Endothelial cell of umbilical vein (primary cell): ENCODE measurements at regions not wholly inside any gene's neighbourhood (a gene's known extent, or its start where the extent isn't known, plus 50 kb on each side); places are given as distances from the start of the nearest gene placed in this dataset.

Experiments
- EZH2 ChIP-seq: IDR thresholded peaks from 2 replicates; pipeline ENCODE4 v1.6.1; 2012; ENCODE audit warnings: borderline replicate concordance, low read depth, mild to moderate bottlenecking, moderate library complexity, low read length, inconsistent platforms; ENCODE audit not compliant: severe bottlenecking
- FOS ChIP-seq: IDR thresholded peaks from 2 replicates; pipeline ENCODE4 v1.6.1; 2011; ENCODE audit warnings: mild to moderate bottlenecking, low read length, moderate library complexity, borderline replicate concordance; ENCODE audit not compliant: insufficient read depth
- GATA2 ChIP-seq: IDR thresholded peaks from 2 replicates; pipeline ENCODE4 v1.7.0; 2011; ENCODE audit warnings: low read depth, mild to moderate bottlenecking, moderate library complexity, mixed read lengths, low read length; ENCODE audit not compliant: insufficient read length, insufficient read depth
- JUN ChIP-seq: IDR thresholded peaks from 2 replicates; pipeline ENCODE4 v1.6.1; 2011; ENCODE audit warnings: borderline replicate concordance, low read depth; ENCODE audit not compliant: insufficient read length, insufficient read depth
- POLR2A ChIP-seq: IDR thresholded peaks from 2 replicates; pipeline ENCODE4 v1.6.1; 2012; ENCODE audit warnings: low read depth, mild to moderate bottlenecking, control low read depth, low read length
- POLR2AphosphoS5 ChIP-seq: IDR thresholded peaks from 2 replicates; pipeline ENCODE4 v1.6.1; 2012; ENCODE audit warnings: low read depth, mild to moderate bottlenecking, control low read depth, low read length, moderate library complexity; ENCODE audit not compliant: insufficient read depth
- TF ChIP-seq, protein P1 (sequence below), 2 donors: IDR thresholded peaks; 1 replicate in 1 of 2; 2 replicates in 1 of 2; pipeline ENCODE4 v1.5.1; 2011; ENCODE audit warnings: low read length in 2 of 2, mild to moderate bottlenecking in 2 of 2, moderate library complexity in 2 of 2, control low read depth in 1 of 2, inconsistent platforms in 1 of 2, low read depth in 1 of 2; ENCODE audit not compliant: insufficient read depth in 1 of 2; ENCODE audit errors: extremely low read depth in 1 of 2
- TF ChIP-seq, protein P2 (sequence below): IDR thresholded peaks from 2 replicates; pipeline ENCODE4 v1.6.1; 2011; ENCODE audit not compliant: insufficient read depth, insufficient read length

DNA sequence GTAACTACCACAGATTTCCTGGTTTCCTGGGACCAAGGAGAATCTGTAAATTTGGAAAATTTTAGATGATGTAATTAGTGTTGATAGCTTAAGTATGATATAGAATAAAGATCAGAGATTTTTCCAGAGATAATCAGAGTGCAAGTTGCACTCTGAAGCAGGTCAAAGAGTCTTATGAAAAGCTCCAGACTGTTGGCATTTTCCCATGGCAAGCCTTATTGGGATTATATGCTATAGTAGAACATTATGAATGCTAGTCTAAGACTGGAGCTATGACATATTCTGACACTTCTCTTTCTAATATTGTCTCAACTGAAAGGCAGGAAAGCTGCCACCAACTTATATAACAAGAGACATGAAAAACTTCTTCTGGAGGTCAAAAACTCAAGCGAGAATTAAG lies 1638.3 kb upstream of the LRRTM1 start:
- TF ChIP-seq, protein P1, sequence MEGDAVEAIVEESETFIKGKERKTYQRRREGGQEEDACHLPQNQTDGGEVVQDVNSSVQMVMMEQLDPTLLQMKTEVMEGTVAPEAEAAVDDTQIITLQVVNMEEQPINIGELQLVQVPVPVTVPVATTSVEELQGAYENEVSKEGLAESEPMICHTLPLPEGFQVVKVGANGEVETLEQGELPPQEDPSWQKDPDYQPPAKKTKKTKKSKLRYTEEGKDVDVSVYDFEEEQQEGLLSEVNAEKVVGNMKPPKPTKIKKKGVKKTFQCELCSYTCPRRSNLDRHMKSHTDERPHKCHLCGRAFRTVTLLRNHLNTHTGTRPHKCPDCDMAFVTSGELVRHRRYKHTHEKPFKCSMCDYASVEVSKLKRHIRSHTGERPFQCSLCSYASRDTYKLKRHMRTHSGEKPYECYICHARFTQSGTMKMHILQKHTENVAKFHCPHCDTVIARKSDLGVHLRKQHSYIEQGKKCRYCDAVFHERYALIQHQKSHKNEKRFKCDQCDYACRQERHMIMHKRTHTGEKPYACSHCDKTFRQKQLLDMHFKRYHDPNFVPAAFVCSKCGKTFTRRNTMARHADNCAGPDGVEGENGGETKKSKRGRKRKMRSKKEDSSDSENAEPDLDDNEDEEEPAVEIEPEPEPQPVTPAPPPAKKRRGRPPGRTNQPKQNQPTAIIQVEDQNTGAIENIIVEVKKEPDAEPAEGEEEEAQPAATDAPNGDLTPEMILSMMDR (IDR thresholded peaks at IDR 0.05; ENCODE audit: extremely low read depth in 1 of 2, insufficient read depth in 1 of 2, low read depth in 1 of 2, low read length in 2 of 2) = no peak
- TF ChIP-seq POLR2AphosphoS5 (no peak), POLR2A (no peak), EZH2 (no peak), GATA2 (no peak), FOS (no peak), JUN (no peak)
- TF ChIP-seq, protein P2, sequence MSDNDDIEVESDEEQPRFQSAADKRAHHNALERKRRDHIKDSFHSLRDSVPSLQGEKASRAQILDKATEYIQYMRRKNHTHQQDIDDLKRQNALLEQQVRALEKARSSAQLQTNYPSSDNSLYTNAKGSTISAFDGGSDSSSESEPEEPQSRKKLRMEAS = no peak
